Suprapubic skin (tissue), 4 donors: ENCODE measurements at regions not wholly inside any gene's neighbourhood (a gene's known extent, or its start where the extent isn't known, plus 50 kb on each side); places are given as distances from the start of the nearest gene placed in this dataset.

Experiments used
- CTCF ChIP-seq, 2 donors: fragments of 200-600 bp in 1 of 2; fragments of 450-650 bp in 1 of 2; sonication (generic) in 1 of 2; IDR thresholded peaks; one replicate each; pipeline ENCODE4 v1.5.1; 2016 to 2019; ENCODE audit warnings: antibody characterized with exemption in 2 of 2, mild to moderate bottlenecking in 1 of 2, moderate library complexity in 1 of 2
- EP300 ChIP-seq: sonication (generic); formaldehyde crosslinking; IDR thresholded peaks from one replicate; pipeline ENCODE4 v1.6.1; 2017; ENCODE audit warnings: antibody characterized with exemption
- POLR2A ChIP-seq, 2 donors: fragments of 450-650 bp; IDR thresholded peaks; one replicate each; pipeline ENCODE4 v1.6.1; 2017; ENCODE audit warnings: antibody characterized with exemption in 2 of 2, mild to moderate bottlenecking in 2 of 2, moderate library complexity in 2 of 2
- POLR2AphosphoS5 ChIP-seq, 3 donors: sonication (generic); formaldehyde crosslinking; IDR thresholded peaks; one replicate each; pipeline ENCODE4 v1.6.1; 2017; ENCODE audit warnings: antibody characterized with exemption in 3 of 3

GRCh38 chr6:133046576-133046975 is 194.6 kb upstream of the EYA4 start:
- TF ChIP-seq CTCF (IDR thresholded peaks at IDR 0.05), result no peak
- TF ChIP-seq POLR2A (IDR thresholded peaks at IDR 0.05), result no peak
- no peak for TF ChIP-seq POLR2AphosphoS5 (IDR thresholded peaks at IDR 0.05)
- no peak for TF ChIP-seq EP300
